Embryonic facial prominence (tissue), 1 donor: ENCODE measurements at regions not wholly inside any gene's neighbourhood (a gene's known extent, or its start where the extent isn't known, plus 50 kb on each side); places are given as distances from the start of the nearest gene placed in this dataset.
A peak's percentile ranks its signal among the peaks of the same experiment; 100 is the strongest.
"Not testable (repeated sequence)": the region's sequence is repeated elsewhere in the genome, so short reads cannot be mapped to it uniquely, and the experiment has no call there.

Experiments
- DNase-seq: peaks from one replicate; pipeline ENCODE4 v3.0.0-alpha.2; 2016; ENCODE audit errors: extremely low spot score

GRCh38 chr4:158053086-158053485, 119.7 kb downstream of the GASK1B start:
- no peak for DNase-seq

- no peak for DNase-seq
These were observed 121.2 kb downstream of the GASK1B start for GRCh38 chr4:158051401-158052235.

GRCh38 chr4:158050942-158051341, 121.9 kb downstream of the GASK1B start:
- DNase-seq: no peak

- no peak for DNase-seq
These were observed 126.5 kb downstream of the GASK1B start for GRCh38 chr4:158046345-158046744.

GRCh38 chr4:158043971-158044618, 128.7 kb downstream of the GASK1B start:
- DNase-seq: no peak

GRCh38 chr4:158042591-158043030, 130.2 kb downstream of the GASK1B start:
- DNase-seq: no peak

GRCh38 chr4:158038718-158039117, 134.1 kb downstream of the GASK1B start:
- DNase-seq: no peak

DNA sequence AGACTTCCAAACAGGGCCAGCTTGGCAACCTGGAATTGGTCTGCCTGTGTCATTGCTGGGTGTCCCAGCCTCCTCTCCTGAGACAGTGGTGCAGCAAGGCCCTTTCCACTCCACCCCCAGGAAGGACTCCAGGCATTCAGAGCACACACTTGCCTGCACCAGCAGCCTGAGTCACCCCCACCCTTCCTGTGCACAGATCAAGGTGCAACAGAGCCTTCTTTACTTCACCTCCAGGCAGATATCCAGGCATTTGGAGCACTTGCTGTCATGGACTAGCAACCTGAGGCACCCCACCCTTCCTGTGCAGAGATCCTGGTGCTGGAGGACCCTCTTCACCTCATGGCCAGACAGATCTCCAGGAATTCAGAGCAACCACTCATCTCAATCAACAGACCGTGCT, 135.8 kb downstream of the GASK1B start:
- DNase-seq: no peak

GRCh38 chr4:158035662-158036195, 137.1 kb downstream of the GASK1B start:
- no peak for DNase-seq

DNA sequence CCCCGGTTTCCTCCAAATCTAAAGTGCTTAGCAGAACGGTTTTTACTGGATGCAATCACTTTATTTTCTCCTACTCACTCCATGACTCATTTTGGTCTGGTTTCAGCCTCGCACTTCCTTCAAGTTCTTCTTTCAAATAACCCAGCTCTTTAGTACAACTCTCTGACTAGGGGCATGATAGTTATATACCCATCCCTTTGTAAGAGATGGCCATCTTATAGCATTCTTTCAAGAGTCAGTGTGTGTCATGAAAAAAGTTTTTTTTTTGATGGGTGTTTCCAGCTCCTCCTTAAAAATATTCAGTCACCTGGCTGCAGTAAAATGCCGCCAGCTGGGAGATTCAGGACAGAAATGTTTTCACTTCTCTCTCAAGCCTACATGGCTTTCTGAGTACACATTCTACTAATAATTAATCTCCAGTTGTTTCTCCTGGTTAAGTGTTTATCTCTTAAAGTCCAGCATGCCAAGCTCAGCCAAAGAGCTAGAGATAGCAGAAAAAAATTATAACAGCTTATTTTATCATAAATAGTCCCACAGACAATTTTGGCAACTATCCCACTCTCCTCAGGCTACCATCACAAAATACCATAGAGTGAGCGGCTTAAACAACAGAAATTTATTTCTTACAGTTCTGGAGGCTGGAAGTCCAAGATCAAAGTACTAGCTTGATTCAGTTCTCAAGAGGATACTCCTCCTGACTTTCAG, 139.3 kb downstream of the GASK1B start:
- no peak for DNase-seq

DNA sequence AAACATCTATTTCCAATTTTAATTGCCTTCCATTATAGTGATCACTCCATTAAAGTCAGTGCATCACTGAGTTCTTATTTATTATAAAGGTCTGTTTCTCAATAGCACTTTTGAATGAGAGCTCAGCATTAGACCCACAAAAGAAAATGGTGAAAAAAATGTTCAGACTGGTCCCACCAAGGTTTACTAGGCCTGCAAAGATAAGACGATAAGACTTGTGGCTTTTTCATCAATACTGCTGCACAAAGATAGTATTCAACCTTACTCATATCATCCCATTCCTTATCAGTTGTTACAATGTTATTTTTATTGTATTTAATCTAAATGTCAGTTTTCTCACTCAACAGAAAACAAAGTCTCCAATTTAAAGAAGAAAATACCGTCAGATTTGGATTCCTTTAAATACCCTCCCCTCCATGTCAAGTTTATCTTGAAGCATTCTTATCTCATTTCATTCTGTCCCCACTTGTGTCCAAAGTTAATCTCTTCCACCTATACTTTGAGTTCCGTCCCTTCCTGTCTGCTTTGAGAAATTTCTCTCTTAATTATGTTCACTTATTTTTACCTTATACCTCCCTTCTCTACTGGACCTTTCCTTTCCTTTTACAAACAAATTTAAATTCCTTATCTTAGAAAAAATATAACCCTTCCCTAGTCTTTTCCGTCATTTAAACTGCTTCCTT, 140.0 kb downstream of the GASK1B start:
- no peak for DNase-seq

GRCh38 chr4:158028381-158028780, 144.4 kb downstream of the GASK1B start:
- not testable (repeated sequence) for DNase-seq

DNA sequence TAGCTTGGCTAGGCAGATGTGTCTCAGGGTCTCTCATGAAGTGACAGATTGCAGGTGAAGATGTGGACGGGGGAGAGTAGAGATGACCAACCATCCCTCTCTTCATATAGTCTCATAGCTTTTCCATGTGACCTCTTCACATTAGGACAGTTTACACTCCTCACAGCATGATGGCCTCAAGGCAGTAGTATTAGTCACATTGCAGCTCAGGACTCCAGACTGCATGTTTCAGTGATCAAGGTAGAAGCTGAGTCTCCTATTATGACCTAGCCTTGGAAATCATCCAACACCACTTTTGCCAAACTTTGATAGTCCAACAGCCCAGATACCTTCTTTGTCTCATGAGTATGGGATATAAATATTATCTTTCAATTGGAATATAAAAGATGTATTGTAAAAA, 147.7 kb downstream of the GASK1B start:
- no peak for DNase-seq

GRCh38 chr4:158020734-158021346, 152.0 kb downstream of the GASK1B start:
- no peak for DNase-seq

DNA sequence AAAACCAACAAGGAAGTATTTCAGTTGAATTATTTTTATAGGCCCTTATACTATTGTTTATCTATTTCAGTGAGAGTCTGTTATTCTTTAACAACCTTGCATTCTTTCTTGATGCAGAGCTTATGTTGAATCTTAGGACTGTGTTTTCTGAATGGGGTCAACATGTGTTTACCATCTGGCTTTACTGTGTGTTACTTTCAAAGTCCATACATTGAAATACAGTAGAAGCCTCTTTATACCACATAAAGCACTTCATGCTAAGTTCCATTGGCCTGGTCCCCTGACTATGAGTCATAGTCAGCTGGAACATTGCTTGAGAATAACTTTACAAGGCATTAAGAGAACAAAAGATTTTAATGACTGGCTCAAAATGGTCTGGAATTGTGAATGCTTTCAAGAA, 152.6 kb downstream of the GASK1B start:
- peak; percentile 14 for DNase-seq

DNA sequence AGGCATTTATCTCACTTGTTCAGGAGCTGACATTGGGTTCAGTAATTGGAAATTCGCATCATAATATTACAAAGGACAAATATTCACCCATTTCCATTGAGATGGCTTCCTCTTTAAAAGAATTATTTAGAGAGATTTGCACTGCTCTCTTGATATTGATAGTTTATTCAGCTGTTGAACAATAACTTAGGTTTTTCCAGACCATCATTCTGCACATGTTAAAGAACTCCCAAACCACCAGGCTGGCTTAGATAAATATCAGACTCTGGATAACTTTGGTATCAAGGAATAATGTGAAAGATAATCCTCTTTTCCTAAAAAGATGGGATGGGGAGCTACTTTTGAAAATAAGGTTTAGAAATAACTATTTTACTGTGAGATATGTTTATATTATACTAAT, 154.0 kb downstream of the GASK1B start:
- DNase-seq: no peak

- no peak for DNase-seq
These were observed 154.5 kb downstream of the GASK1B start for GRCh38 chr4:158018221-158018830.

DNA sequence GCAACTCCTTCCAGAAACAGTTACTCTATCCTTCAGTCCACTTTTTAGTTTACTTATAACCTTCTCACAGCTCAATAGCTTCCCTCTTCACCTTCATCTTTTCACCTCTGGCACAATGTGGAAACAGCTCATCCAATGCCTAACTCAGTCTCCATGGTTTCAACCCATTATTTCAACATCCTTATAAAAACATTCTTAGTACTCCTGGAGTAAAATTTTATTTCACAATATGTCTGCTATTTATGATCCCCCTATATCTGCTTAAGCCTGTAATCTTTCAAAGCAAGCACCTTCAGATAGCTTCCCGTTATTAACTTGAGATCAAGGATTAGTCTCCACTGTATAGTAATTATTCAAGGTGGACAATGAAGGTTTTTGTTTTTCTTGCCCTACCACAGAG, 156.3 kb downstream of the GASK1B start:
- DNase-seq: no peak

DNA sequence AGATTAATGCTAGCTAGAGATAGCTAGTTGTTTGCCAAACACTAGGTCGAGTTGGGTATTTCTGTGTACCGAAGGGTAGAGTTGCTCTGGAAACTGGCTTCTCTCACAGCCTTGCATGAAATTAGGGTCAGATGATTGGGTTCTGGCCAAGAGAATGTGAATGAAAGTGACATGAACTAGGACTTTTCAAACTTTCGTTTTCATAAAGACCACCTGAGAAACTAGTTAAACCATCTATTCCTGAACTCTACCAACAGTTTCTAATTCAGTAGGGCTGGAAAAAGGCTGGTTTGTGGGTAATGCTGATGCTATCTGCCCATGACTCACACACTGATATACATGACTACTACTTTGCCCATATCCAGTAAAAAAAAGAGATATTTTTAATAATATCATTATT, 157.6 kb downstream of the GASK1B start:
- DNase-seq: no peak

DNA sequence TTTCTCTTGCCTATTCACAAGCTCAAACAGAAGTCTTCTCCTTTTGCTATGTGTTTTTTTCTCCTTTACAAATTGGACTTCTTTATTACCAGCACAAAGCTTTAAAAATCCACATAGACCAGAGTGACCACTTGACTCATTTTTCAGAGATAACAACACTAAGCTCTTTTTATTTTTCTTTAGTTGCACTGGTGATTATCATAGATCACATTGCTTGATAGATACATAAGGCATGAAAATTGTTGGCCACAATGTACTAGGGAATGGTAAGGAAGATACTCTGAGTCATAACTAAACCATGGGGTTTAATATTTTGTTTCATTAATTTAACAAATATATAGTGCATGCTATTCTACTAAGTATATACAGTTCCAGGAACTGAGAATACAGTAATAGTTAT, 159.0 kb downstream of the GASK1B start:
- DNase-seq: no peak

DNA sequence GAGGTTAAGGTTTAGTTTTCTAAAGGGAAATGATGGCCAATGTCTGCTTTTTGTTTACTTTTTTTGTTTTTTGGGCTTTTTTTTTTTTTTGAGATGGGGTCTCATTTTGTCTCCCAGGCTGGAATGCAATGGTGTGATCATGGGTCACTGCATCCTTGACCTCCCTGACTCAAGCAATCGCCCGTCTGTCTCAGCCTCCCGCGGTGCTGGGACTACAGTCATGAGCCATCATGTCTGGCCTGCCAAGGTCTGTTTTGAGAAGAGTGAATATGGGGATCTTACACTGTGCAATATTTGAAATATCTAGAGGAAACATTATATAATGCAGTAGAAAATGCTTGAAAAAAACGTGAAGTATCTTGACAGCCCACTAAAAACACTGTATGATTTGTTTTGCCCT, 162.5 kb downstream of the GASK1B start:
- DNase-seq: no peak
